ENCODE measurements at regions not wholly inside any gene's neighbourhood (a gene's known extent, or its start where the extent isn't known, plus 50 kb on each side); places are given as distances from the start of the nearest gene placed in this dataset.

GRCh38 chr3:167908221-167908620 lies 172.7 kb downstream of the SERPINI1 start:
- 59% methylated on average over 3 of the region's 4 CpGs for WGBS (ENCODE audit: insufficient coverage)
- DNase-seq: no peak
- no peaks in the 10 kb centered on the region for H3K79me2 ChIP-seq (ENCODE audit: insufficient read depth, low read length)
- H3K4me1 Mint-ChIP-seq: peaks cover 13% of the 10 kb centered on the region
- H3K9ac ChIP-seq (ENCODE audit: insufficient read depth, low read length, poor library complexity, severe bottlenecking): no peak overlapping the region
- no peak overlapping the region for H3K4me3 Mint-ChIP-seq
- no peaks in the 10 kb centered on the region for H3K36me3 ChIP-seq (replicated peaks in 1 of 2; ENCODE audit: control insufficient read depth in 1 of 2, insufficient read depth in 2 of 2, low read length in 2 of 2)
- H3K4me1 ChIP-seq (ENCODE audit: control insufficient read depth in 1 of 2, insufficient read depth in 2 of 2, low read length in 2 of 2): peaks cover 7 to 8% of the 10 kb centered on the region in 2 donors
- H3K27ac ChIP-seq (ENCODE audit: low read depth in 1 of 2, low read length in 2 of 2): no peak overlapping the region
- no peaks in the 10 kb centered on the region for H3K9me3 ChIP-seq (replicated peaks in 1 of 2; ENCODE audit: control insufficient read depth in 1 of 2, insufficient read depth in 1 of 2, low read length in 2 of 2)
- H4K20me1 ChIP-seq (ENCODE audit: insufficient read depth, low read length): no peaks in the 10 kb centered on the region
- no peak for TF ChIP-seq CTCF (IDR thresholded peaks at IDR 0.05)
- H3K4me3 ChIP-seq (replicated peaks in 1 of 3; ENCODE audit: low read depth in 2 of 3, low read length in 3 of 3): no peak overlapping the region
- H3K4me2 ChIP-seq (replicated peaks; ENCODE audit: extremely low read depth, low read length, poor library complexity, severe bottlenecking): no peak overlapping the region
- H3K27ac Mint-ChIP-seq: no peak overlapping the region
- H3K36me3 Mint-ChIP-seq: no peaks in the 10 kb centered on the region
- intact Hi-C loops (cut with micrococcal nuclease): no loop called here
- H3K9me3 Mint-ChIP-seq: peaks cover 0 to 3% (median 0%) of the 10 kb centered on the region in 7 donors
- no peaks in the 10 kb centered on the region for H3K27me3 ChIP-seq (ENCODE audit: control insufficient read depth in 2 of 2, insufficient read depth in 2 of 2, low read length in 2 of 2)
- no peaks in the 10 kb centered on the region for H3K27me3 Mint-ChIP-seq (ENCODE audit: low read depth in 3 of 3)
- no peak overlapping the region for H2AFZ ChIP-seq (ENCODE audit: insufficient read depth, low read depth, low read length, poor library complexity, severe bottlenecking)

- Histone ChIP-seq H3K4me3 (replicated peaks in 1 of 3; ENCODE audit: low read depth in 2 of 3, low read length in 3 of 3) (no peak overlapping the region), H2AFZ (ENCODE audit: insufficient read depth, low read depth, low read length, poor library complexity, severe bottlenecking) (no peak overlapping the region), H3K4me2 (replicated peaks; ENCODE audit: extremely low read depth, low read length, poor library complexity, severe bottlenecking) (no peak overlapping the region), H3K27me3 (ENCODE audit: control insufficient read depth in 2 of 2, insufficient read depth in 2 of 2, low read length in 2 of 2) (no peaks in the 10 kb centered on the region), H3K9me3 (replicated peaks in 1 of 2; ENCODE audit: control insufficient read depth in 1 of 2, insufficient read depth in 1 of 2, low read length in 2 of 2) (no peaks in the 10 kb centered on the region), H3K79me2 (ENCODE audit: insufficient read depth, low read length) (no peaks in the 10 kb centered on the region), H3K4me1 (ENCODE audit: control insufficient read depth in 1 of 2, insufficient read depth in 2 of 2, low read length in 2 of 2) (peaks cover 0 to 3% of the 10 kb centered on the region in 2 donors), H3K36me3 (replicated peaks in 1 of 2; ENCODE audit: control insufficient read depth in 1 of 2, insufficient read depth in 2 of 2, low read length in 2 of 2) (no peaks in the 10 kb centered on the region), H3K9ac (ENCODE audit: insufficient read depth, low read length, poor library complexity, severe bottlenecking) (no peak overlapping the region), H3K27ac (ENCODE audit: low read depth in 1 of 2, low read length in 2 of 2) (no peak overlapping the region), H4K20me1 (ENCODE audit: insufficient read depth, low read length) (no peaks in the 10 kb centered on the region)
- intact Hi-C loops (cut with micrococcal nuclease): no loop called here
- peaks cover 0 to 3% (median 0%) of the 10 kb centered on the region in 3 donors for H3K27me3 Mint-ChIP-seq (ENCODE audit: low read depth in 3 of 3)
- H3K27ac Mint-ChIP-seq: no peak overlapping the region
- no CpG with 5 or more reads among the region's 1 CpG for WGBS (ENCODE audit: insufficient coverage)
- peaks cover 7% of the 10 kb centered on the region for H3K4me1 Mint-ChIP-seq
- no peak for TF ChIP-seq CTCF (IDR thresholded peaks at IDR 0.05)
- DNase-seq: no peak
- no peak overlapping the region for H3K4me3 Mint-ChIP-seq
- no peaks in the 10 kb centered on the region for H3K36me3 Mint-ChIP-seq
- peaks cover 0 to 3% (median 3%) of the 10 kb centered on the region in 7 donors for H3K9me3 Mint-ChIP-seq
These were observed 165.6 kb downstream of the SERPINI1 start for GRCh38 chr3:167901138-167901537.
